ENCODE measurements at regions not wholly inside any gene's neighbourhood (a gene's known extent, or its start where the extent isn't known, plus 50 kb on each side); places are given as distances from the start of the nearest gene placed in this dataset.

DNA sequence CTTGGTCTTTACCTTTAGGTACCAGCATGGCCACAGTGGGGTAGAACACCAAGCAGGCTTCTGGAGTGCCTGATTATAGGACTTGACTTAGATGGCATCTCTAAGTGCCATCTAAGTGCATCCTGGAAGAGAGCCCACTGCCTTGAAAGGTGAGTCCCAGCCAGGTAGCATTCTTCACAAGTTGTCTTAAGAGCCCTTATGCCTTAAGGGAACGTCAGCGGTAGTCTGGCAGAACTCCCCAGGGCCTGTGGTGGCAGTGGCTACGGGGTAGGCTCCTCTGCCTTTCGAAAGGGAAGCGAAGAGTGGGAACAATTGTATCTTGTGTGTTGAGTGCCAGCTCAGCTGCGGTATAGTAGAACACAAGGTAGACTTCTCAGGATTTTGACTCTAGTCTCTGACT, 549.0 kb downstream of the HS3ST4 start:
- no peak for TF ChIP-seq ZNF572 (CRISPR knock-in tag; IDR thresholded peaks at IDR 0.05)
- no peak for TF ChIP-seq MXI1 (IDR thresholded peaks at IDR 0.05; ENCODE audit: borderline replicate concordance, low read depth, low read length)
- no peak for TF ChIP-seq ZBTB8A (CRISPR knock-in tag; IDR thresholded peaks at IDR 0.05; ENCODE audit: borderline replicate concordance, low read depth)
- TF ChIP-seq, protein P1, sequence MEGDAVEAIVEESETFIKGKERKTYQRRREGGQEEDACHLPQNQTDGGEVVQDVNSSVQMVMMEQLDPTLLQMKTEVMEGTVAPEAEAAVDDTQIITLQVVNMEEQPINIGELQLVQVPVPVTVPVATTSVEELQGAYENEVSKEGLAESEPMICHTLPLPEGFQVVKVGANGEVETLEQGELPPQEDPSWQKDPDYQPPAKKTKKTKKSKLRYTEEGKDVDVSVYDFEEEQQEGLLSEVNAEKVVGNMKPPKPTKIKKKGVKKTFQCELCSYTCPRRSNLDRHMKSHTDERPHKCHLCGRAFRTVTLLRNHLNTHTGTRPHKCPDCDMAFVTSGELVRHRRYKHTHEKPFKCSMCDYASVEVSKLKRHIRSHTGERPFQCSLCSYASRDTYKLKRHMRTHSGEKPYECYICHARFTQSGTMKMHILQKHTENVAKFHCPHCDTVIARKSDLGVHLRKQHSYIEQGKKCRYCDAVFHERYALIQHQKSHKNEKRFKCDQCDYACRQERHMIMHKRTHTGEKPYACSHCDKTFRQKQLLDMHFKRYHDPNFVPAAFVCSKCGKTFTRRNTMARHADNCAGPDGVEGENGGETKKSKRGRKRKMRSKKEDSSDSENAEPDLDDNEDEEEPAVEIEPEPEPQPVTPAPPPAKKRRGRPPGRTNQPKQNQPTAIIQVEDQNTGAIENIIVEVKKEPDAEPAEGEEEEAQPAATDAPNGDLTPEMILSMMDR (CRISPR knock-in tag; IDR thresholded peaks at IDR 0.05) = no peak
- TF ChIP-seq, protein P2, sequence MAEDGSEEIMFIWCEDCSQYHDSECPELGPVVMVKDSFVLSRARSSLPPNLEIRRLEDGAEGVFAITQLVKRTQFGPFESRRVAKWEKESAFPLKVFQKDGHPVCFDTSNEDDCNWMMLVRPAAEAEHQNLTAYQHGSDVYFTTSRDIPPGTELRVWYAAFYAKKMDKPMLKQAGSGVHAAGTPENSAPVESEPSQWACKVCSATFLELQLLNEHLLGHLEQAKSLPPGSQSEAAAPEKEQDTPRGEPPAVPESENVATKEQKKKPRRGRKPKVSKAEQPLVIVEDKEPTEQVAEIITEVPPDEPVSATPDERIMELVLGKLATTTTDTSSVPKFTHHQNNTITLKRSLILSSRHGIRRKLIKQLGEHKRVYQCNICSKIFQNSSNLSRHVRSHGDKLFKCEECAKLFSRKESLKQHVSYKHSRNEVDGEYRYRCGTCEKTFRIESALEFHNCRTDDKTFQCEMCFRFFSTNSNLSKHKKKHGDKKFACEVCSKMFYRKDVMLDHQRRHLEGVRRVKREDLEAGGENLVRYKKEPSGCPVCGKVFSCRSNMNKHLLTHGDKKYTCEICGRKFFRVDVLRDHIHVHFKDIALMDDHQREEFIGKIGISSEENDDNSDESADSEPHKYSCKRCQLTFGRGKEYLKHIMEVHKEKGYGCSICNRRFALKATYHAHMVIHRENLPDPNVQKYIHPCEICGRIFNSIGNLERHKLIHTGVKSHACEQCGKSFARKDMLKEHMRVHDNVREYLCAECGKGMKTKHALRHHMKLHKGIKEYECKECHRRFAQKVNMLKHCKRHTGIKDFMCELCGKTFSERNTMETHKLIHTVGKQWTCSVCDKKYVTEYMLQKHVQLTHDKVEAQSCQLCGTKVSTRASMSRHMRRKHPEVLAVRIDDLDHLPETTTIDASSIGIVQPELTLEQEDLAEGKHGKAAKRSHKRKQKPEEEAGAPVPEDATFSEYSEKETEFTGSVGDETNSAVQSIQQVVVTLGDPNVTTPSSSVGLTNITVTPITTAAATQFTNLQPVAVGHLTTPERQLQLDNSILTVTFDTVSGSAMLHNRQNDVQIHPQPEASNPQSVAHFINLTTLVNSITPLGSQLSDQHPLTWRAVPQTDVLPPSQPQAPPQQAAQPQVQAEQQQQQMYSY (CRISPR knock-in tag; IDR thresholded peaks at IDR 0.05) = no peak
- no peak for TF ChIP-seq SAFB2 (CRISPR knock-in tag; IDR thresholded peaks at IDR 0.05; ENCODE audit: borderline replicate concordance, low read depth)
- TF ChIP-seq NFIC (IDR thresholded peaks at IDR 0.05; ENCODE audit: low read length) = no peak
- no peak for TF ChIP-seq GATA4 (IDR thresholded peaks at IDR 0.05; ENCODE audit: borderline replicate concordance, low read depth)
- no peak for TF ChIP-seq DPF2 (CRISPR knock-in tag; IDR thresholded peaks at IDR 0.05; ENCODE audit: borderline replicate concordance, low read depth)
- no peak for TF ChIP-seq RAD21 (CRISPR knock-in tag; IDR thresholded peaks at IDR 0.05)
- TF ChIP-seq IRF2 (CRISPR knock-in tag; IDR thresholded peaks at IDR 0.05) = no peak
- no peak for TF ChIP-seq RBM39 (IDR thresholded peaks at IDR 0.05; ENCODE audit: low read depth, low read length, poor library complexity, severe bottlenecking)
- TF ChIP-seq NR3C1 (CRISPR knock-in tag; IDR thresholded peaks at IDR 0.05) = no peak

All from HepG2 (cell line).